IMR-90 (cell line): ENCODE measurements at regions not wholly inside any gene's neighbourhood (a gene's known extent, or its start where the extent isn't known, plus 50 kb on each side); places are given as distances from the start of the nearest gene placed in this dataset.

Experiments used
- ATAC-seq: fragments of 200-7000 bp; cut with Tn5 transposase; 2 replicates; pipeline ENCODE4 v1.9.1; 2020; ENCODE audit warnings: low read depth, mild to moderate bottlenecking, moderate library complexity
- BruUV-seq: library from RNA; stranded (reverse); fragments of 400-500 nt; replicated peaks from 2 replicates; lab custom pipeline; 2021; lab: Mats Ljungman, UMichigan
- CTCF ChIA-PET: fragments of 300-600 bp; formaldehyde crosslinking; extraction: SDS; loops from one replicate; lab custom pipeline; 2021; ENCODE audit warnings: antibody characterized with exemption; lab: Yijun Ruan, JAX
- POLR2A ChIA-PET: fragments of 300-600 bp; sonication (Branson Sonifier 250); formaldehyde crosslinking; loops from one replicate; lab custom pipeline; 2022; ENCODE audit warnings: antibody characterized with exemption; ENCODE audit not compliant: unreplicated experiment; lab: Charles Lee
- DNase-seq: peaks from one replicate; pipeline ENCODE4 v3.0.0; 2013
- H2AFZ ChIP-seq: replicated peaks from 2 replicates; pipeline ENCODE3; 2013; ENCODE audit warnings: low read length, mild to moderate bottlenecking; ENCODE audit not compliant: poor library complexity
- H2AK5ac ChIP-seq: 2 replicates; pipeline ENCODE4 v1.6.1; 2013; ENCODE audit warnings: low read depth, low read length, inconsistent platforms
- H2AK9ac ChIP-seq: replicated peaks from 2 replicates; pipeline ENCODE3; 2013; ENCODE audit warnings: mild to moderate bottlenecking, low read depth, low read length, moderate library complexity; ENCODE audit not compliant: poor library complexity
- H2BK120ac ChIP-seq: 2 replicates; pipeline ENCODE4 v1.6.1; 2013; ENCODE audit warnings: low read depth, low read length, inconsistent platforms
- H2BK15ac ChIP-seq: 3 replicates; pipeline ENCODE4 v1.6.1; 2013; ENCODE audit warnings: low read depth, low read length, inconsistent platforms
- H2BK20ac ChIP-seq: 2 replicates; pipeline ENCODE4 v1.6.1; 2013; ENCODE audit warnings: low read depth, mild to moderate bottlenecking, inconsistent platforms, low read length, moderate library complexity
- H2BK5ac ChIP-seq: 2 replicates; pipeline ENCODE4 v1.6.1; 2013; ENCODE audit warnings: mild to moderate bottlenecking, low read depth, low read length, inconsistent platforms; ENCODE audit not compliant: poor library complexity, severe bottlenecking
- H3K14ac ChIP-seq: replicated peaks from 2 replicates; pipeline ENCODE4 v1.6.1; 2013; ENCODE audit warnings: low read depth, low read length, inconsistent platforms
- H3K18ac ChIP-seq: 2 replicates; pipeline ENCODE4 v1.6.1; 2013; ENCODE audit warnings: low read depth, low read length, control low read depth
- H3K23ac ChIP-seq: 2 replicates; pipeline ENCODE4 v1.6.1; 2013; ENCODE audit warnings: low read depth, low read length, inconsistent platforms
- H3K27ac ChIP-seq: 2 replicates; pipeline ENCODE4 v1.5.1; 2013; ENCODE audit warnings: mild to moderate bottlenecking, control low read depth, low read length; ENCODE audit not compliant: insufficient read depth
- H3K27me3 ChIP-seq: 2 replicates; pipeline ENCODE4 v1.6.1; 2013; ENCODE audit warnings: low read length; ENCODE audit not compliant: control insufficient read depth, insufficient read depth
- H3K36me3 ChIP-seq: 2 replicates; pipeline ENCODE4 v1.6.1; 2013; ENCODE audit warnings: low read length, mixed read lengths; ENCODE audit not compliant: control insufficient read depth, insufficient read depth
- H3K4ac ChIP-seq: 2 replicates; pipeline ENCODE4 v1.6.1; 2013; ENCODE audit warnings: low read depth, low read length, inconsistent platforms
- H3K4me1 ChIP-seq: 2 replicates; pipeline ENCODE4 v1.6.1; 2013; ENCODE audit warnings: low read length, mixed read lengths; ENCODE audit not compliant: control insufficient read depth, insufficient read depth
- H3K4me2 ChIP-seq: 2 replicates; pipeline ENCODE4 v1.6.1; 2013; ENCODE audit warnings: low read depth, mild to moderate bottlenecking, control low read depth, low read length, moderate library complexity
- H3K4me3 ChIP-seq: 2 replicates; pipeline ENCODE4 v1.5.1; 2013; ENCODE audit warnings: low read depth, mild to moderate bottlenecking, control low read depth, low read length, moderate library complexity; ENCODE audit not compliant: insufficient read depth
- H3K56ac ChIP-seq: 2 replicates; pipeline ENCODE4 v1.6.1; 2013; ENCODE audit warnings: low read length, inconsistent platforms; ENCODE audit not compliant: insufficient read depth; ENCODE audit errors: extremely low read depth
- H3K79me1 ChIP-seq, 2 experiments: 2 replicates each; pipeline ENCODE4 v1.6.1; 2013; ENCODE audit warnings: low read length in 2 of 2, inconsistent platforms in 1 of 2, low read depth in 1 of 2
- H3K9ac ChIP-seq: 2 replicates; pipeline ENCODE4 v1.6.1; 2013; ENCODE audit warnings: low read depth, low read length, control low read depth
- H3K9me1 ChIP-seq: 2 replicates; pipeline ENCODE4 v1.6.1; 2013; ENCODE audit warnings: low read length, inconsistent platforms; ENCODE audit not compliant: insufficient read depth
- H3K9me3 ChIP-seq: 2 replicates; pipeline ENCODE4 v1.6.1; 2013; ENCODE audit warnings: low read length; ENCODE audit not compliant: control insufficient read depth, insufficient read depth
- H4K20me1 ChIP-seq: 2 replicates; pipeline ENCODE4 v1.6.1; 2013; ENCODE audit warnings: low read length, inconsistent platforms; ENCODE audit not compliant: insufficient read depth
- H4K5ac ChIP-seq: 2 replicates; pipeline ENCODE4 v1.6.1; 2013; ENCODE audit warnings: mild to moderate bottlenecking, low read depth, low read length, control low read depth
- H4K8ac ChIP-seq, 2 experiments: 2 replicates each; pipeline ENCODE4 v1.6.1; 2013; ENCODE audit warnings: low read depth in 2 of 2, low read length in 2 of 2, control low read depth in 1 of 2, inconsistent platforms in 1 of 2
- H4K91ac ChIP-seq: 2 replicates; pipeline ENCODE4 v1.6.1; 2013; ENCODE audit warnings: low read depth, low read length, inconsistent platforms; ENCODE audit not compliant: insufficient read depth
- BHLHE40 ChIP-seq: fragments of 150-350 bp; IDR thresholded peaks from 2 replicates; pipeline ENCODE4 v1.6.1; 2016; ENCODE audit warnings: mild to moderate bottlenecking, low read depth, low read length
- CEBPB ChIP-seq: IDR thresholded peaks from 2 replicates; pipeline ENCODE4 v1.6.1; 2012; ENCODE audit warnings: low read depth, low read length, improper control_type of control experiment
- CHD1 ChIP-seq: IDR thresholded peaks from 2 replicates; pipeline ENCODE4 v1.6.1; 2012; ENCODE audit warnings: low read depth, low read length, improper control_type of control experiment
- CTCF ChIP-seq: conservative IDR thresholded peaks from 2 replicates; pipeline ENCODE4 v1.5.1; 2012; ENCODE audit warnings: mild to moderate bottlenecking, low read depth, low read length, improper control_type of control experiment
- ELK1 ChIP-seq: fragments of 150-350 bp; IDR thresholded peaks from 2 replicates; pipeline ENCODE4 v1.6.1; 2016; ENCODE audit warnings: low read depth, mild to moderate bottlenecking, low read length, moderate library complexity, borderline replicate concordance
- MAFK ChIP-seq: IDR thresholded peaks from 2 replicates; pipeline ENCODE4 v1.6.1; 2012; ENCODE audit warnings: low read depth, low read length, improper control_type of control experiment
- MAZ ChIP-seq: IDR thresholded peaks from 2 replicates; pipeline ENCODE4 v1.6.1; 2012; ENCODE audit warnings: low read depth, mild to moderate bottlenecking, low read length, improper control_type of control experiment, moderate library complexity, borderline replicate concordance
- MXI1 ChIP-seq: IDR thresholded peaks from 2 replicates; pipeline ENCODE4 v1.6.1; 2012; ENCODE audit warnings: low read depth, mild to moderate bottlenecking, low read length, moderate library complexity, borderline replicate concordance
- NFE2L2 ChIP-seq: fragments of 150-350 bp; IDR thresholded peaks from 2 replicates; pipeline ENCODE4 v1.6.1; 2016; ENCODE audit warnings: low read depth, mild to moderate bottlenecking, low read length
- POLR2A ChIP-seq: IDR thresholded peaks from 2 replicates; pipeline ENCODE4 v1.6.1; 2012; ENCODE audit warnings: mild to moderate bottlenecking, low read depth, low read length
- RAD21 ChIP-seq: IDR thresholded peaks from 2 replicates; pipeline ENCODE4 v1.6.1; 2012; ENCODE audit warnings: low read length, improper control_type of control experiment
- RCOR1 ChIP-seq: IDR thresholded peaks from 2 replicates; pipeline ENCODE4 v1.6.1; 2012; ENCODE audit warnings: mild to moderate bottlenecking, low read length, improper control_type of control experiment; ENCODE audit not compliant: insufficient replicate concordance
- RFX5 ChIP-seq: IDR thresholded peaks from 2 replicates; pipeline ENCODE4 v1.8.0; 2012; ENCODE audit warnings: low read depth, mild to moderate bottlenecking, low read length, moderate library complexity
- SMC3 ChIP-seq: fragments of 150-350 bp; IDR thresholded peaks from 2 replicates; pipeline ENCODE4 v1.6.1; 2016; ENCODE audit warnings: low read depth, mild to moderate bottlenecking, antibody characterized with exemption, low read length, moderate library complexity
- USF2 ChIP-seq: fragments of 150-350 bp; IDR thresholded peaks from 2 replicates; pipeline ENCODE4 v1.6.1; 2017; ENCODE audit warnings: mild to moderate bottlenecking, antibody characterized with exemption, low read length, low read depth
- dilution Hi-C: fragments of 300-500 bp; cut with HindIII; formaldehyde crosslinking; loops from one replicate; pipeline ENCODE4 v1.14.3; 2018; ENCODE audit warnings: low sequenced_read_pairs; ENCODE audit not compliant: unreplicated experiment
- in situ Hi-C: fragments of 300-500 bp; cut with MboI; formaldehyde crosslinking; loops from 3 replicates; pipeline ENCODE4 v1.14.3; 2019; ENCODE audit warnings: low sequenced_read_pairs, inconsistent platforms, mixed read lengths
- intact Hi-C: fragments of 100-400 bp; cut with micrococcal nuclease; formaldehyde crosslinking; loops from 2 replicates; pipeline ENCODE4 v1.10.0; 2022

GRCh38 chr1:245000872-245001188, 136.5 kb upstream of the HNRNPU start:
- CTCF ChIA-PET = interaction anchor here (0.6 kb wide), 1 partner anchor 9 kb away, joined by 4 read pairs; no protein-coding TSS in a partner anchor

More at GRCh38 chr1:245000872-245001188, 136.5 kb upstream of the HNRNPU start:
- H3K18ac ChIP-seq = no peak overlapping the region
- H3K4me3 ChIP-seq = no peak overlapping the region
- no peak overlapping the region for H3K27ac ChIP-seq
- no peaks in the 10 kb centered on the region for H3K36me3 ChIP-seq
- no peak overlapping the region for H2AFZ ChIP-seq
- H2BK20ac ChIP-seq = no peak overlapping the region
- no peak overlapping the region for H2AK5ac ChIP-seq
- H4K8ac ChIP-seq = no peak overlapping the region
- no peak overlapping the region for H3K4ac ChIP-seq
- in situ Hi-C loops (no loop called here), dilution Hi-C loops (no loop called here), intact Hi-C loops (no loop called here)
- H3K56ac ChIP-seq = no peak overlapping the region
- no peak overlapping the region for H4K91ac ChIP-seq
- H2BK120ac ChIP-seq = no peak overlapping the region
- TF ChIP-seq RFX5 (no peak), CHD1 (no peak), RAD21 (no peak), USF2 (no peak), CTCF (no peak), MXI1 (no peak), NFE2L2 (no peak), MAFK (no peak), RCOR1 (no peak), POLR2A (no peak), CEBPB (no peak), SMC3 (no peak), ELK1 (no peak), BHLHE40 (no peak), MAZ (no peak)
- no TSS peak for BruUV-seq
- no peaks in the 10 kb centered on the region for H4K20me1 ChIP-seq
- ATAC-seq (no peak), DNase-seq (no peak)
- peaks cover 2% of the 10 kb centered on the region; the same call in 1 of the 2 replicates for H3K9me1 ChIP-seq
- no peaks in the 10 kb centered on the region for H3K27me3 ChIP-seq
- H3K9me3 ChIP-seq = no peaks in the 10 kb centered on the region
- no peak overlapping the region for H3K14ac ChIP-seq
- no peak overlapping the region for H3K23ac ChIP-seq
- H4K5ac ChIP-seq = no peak overlapping the region
- H2BK5ac ChIP-seq = no peak overlapping the region
- H3K79me1 ChIP-seq = no peaks in the 10 kb centered on the region
- H3K4me1 ChIP-seq = no peaks in the 10 kb centered on the region
- POLR2A ChIA-PET = no interaction called here
- no peak overlapping the region for H3K9ac ChIP-seq
- no peak overlapping the region for H3K4me2 ChIP-seq
- H2BK15ac ChIP-seq = no peak overlapping the region
- H2AK9ac ChIP-seq = no peak overlapping the region
